GM13977 (cell line): ENCODE measurements at regions not wholly inside any gene's neighbourhood (a gene's known extent, or its start where the extent isn't known, plus 50 kb on each side); places are given as distances from the start of the nearest gene placed in this dataset.
A peak's percentile ranks its signal among the peaks of the same experiment; 100 is the strongest.

Source experiments
- DNase-seq: peaks from one replicate; pipeline ENCODE4 v3.0.0; 2012; ENCODE audit warnings: low spot score
- CTCF ChIP-seq: IDR thresholded peaks from 2 replicates; pipeline ENCODE4 v1.5.1; 2012; ENCODE audit warnings: mild to moderate bottlenecking, control low read depth; ENCODE audit not compliant: insufficient read depth; ENCODE audit errors: extremely low read depth, missing control alignments
- in situ Hi-C: fragments of 300-500 bp; cut with MboI; formaldehyde crosslinking; loops from one replicate; pipeline ENCODE4 v1.12.0; 2022; ENCODE audit warnings: low sequenced_read_pairs, low pct_unique_long_range_greater_than_20kb, mixed read lengths, inconsistent platforms; ENCODE audit not compliant: unreplicated experiment

DNA sequence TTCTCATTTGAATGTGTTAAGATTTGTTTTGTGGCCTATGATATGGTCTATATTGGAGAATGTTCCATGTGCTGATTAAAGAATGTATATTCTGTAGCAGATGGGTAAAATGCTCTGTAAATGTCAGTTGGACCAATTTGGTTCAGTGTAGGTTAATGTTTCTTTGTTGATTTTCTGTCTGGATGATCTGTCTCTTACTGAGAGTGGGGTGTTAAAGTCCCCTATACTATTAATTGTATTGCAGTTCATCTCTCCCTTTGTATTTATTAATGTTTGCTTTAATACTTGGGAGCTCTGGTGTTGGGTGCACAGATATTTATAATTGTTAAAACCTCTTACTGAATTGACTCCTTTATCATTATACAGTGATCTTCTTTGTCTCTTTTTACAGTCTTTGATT, 584.5 kb downstream of the NUF2 start:
- DNase-seq, result no peak
- in situ Hi-C loops, result no loop called here
- no peak for TF ChIP-seq CTCF

DNA sequence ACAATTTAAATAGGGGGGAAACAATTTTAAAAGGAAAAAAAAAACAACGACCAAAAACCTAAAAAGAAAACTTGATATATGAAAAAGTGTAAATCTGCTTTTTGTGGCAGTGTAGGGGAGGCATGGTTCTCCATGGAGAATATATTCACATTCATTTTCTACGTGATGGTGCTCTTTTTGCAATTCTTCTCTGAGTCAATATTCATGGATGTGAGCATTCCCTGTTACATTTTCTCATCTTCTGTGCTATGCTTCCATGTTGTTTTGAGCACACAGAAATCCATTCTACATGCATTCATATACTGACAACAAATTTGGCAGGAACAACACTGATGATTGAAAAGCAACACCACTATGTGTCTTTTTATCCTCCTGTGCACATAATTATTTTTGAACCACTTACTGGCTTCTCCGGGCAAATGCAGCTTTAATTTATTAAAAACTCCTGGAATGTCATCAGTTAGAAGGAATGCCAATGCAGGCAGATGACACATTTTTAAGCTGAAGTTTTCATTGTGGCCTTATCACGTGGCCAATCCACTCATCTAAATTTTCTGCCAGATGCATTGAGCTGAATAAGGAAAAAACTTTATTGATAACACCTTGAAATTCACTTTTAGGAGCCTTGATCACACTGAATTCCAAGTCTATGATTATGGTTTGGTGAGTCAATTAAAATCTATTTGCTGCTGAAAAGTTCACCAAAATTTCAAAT, 590.6 kb downstream of the NUF2 start:
- in situ Hi-C loops, result no loop called here
- DNase-seq, result no peak

DNA sequence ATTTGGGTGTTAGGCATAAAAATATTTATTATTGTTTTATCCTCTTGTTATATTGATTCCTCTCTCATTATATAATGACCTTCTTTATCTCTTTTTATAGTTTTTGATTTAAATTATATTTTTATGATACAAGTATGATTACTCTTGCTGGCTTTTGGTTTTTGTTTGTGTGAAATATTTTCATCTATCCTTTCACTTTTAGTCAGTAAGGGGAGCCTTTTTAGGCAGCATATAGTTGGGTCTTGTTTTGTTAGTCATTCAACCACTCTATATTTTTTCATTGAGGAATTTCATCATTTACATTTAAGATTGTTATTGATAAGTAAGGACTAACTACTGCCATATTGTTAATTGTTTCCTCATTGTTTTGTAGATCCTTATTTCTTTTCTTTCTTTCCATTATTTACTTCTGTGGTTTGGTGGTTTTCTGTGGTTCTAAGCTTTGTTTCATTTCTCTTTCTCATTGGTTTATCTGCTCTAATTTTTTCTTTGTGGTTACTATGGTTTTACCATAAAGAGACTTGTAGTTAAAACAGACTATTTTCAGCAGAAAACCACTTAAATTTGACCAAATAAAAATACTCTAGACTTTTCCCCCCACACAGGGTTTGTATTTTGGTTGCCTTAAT, 593.1 kb downstream of the NUF2 start:
- no peak for DNase-seq
- in situ Hi-C loops, result no loop called here
- no peak for TF ChIP-seq CTCF

More for the DNA sequence above, 590.6 kb downstream of the NUF2 start:
- TF ChIP-seq CTCF, result no peak

DNA sequence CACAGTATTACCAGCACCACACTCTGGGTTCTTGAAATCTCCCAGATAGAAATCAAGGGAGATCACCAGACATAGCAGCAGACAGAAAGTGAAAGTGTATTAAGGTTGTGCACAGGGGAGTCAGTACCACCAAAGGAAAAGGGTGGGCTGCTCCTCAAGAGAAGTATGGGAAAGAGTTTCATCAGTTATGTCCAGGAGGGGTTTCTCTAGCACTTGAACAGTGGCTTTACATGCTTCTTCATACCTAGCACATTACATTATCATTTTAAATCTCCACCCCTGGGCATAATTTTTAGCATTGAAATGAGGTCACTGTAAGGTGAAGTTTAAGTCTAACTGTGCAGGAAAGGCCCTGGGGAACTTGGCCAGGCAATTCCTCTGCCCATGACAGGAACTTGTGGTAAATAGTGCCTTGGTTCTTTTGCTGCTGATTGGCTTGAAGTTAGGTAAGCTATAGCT, 601.0 kb downstream of the NUF2 start:
- TF ChIP-seq CTCF, result no peak
- peak; percentile 21 for DNase-seq

GRCh38 chr1:163924041-163924440, 602.3 kb downstream of the NUF2 start:
- no peak for TF ChIP-seq CTCF
- DNase-seq, result no peak
- in situ Hi-C loops, result no loop called here

More for the DNA sequence above, 601.0 kb downstream of the NUF2 start:
- in situ Hi-C loops, result no loop called here

GRCh38 chr1:163927493-163927892, 605.7 kb downstream of the NUF2 start:
- DNase-seq, result no peak
- no peak for TF ChIP-seq CTCF
- in situ Hi-C loops, result no loop called here
